ENCODE measurements at regions not wholly inside any gene's neighbourhood (a gene's known extent, or its start where the extent isn't known, plus 50 kb on each side); places are given as distances from the start of the nearest gene placed in this dataset.

- Histone ChIP-seq H3K4me3 (ENCODE audit: low read depth, low read length) (no peak overlapping the region), H3K36me3 (ENCODE audit: control insufficient read depth, insufficient read depth, low read length) (no peaks in the 10 kb centered on the region), H3K27me3 (ENCODE audit: control insufficient read depth, insufficient read depth, low read length) (no peaks in the 10 kb centered on the region)
- TF ChIP-seq CTCF (IDR thresholded peaks at IDR 0.05; ENCODE audit: insufficient read depth, low read depth, low read length) = no peak
- DNase-seq (ENCODE audit: low read depth) = no peak
- ChIA-PET POLR2A (no interaction called here), CTCF (interaction anchor here (0.9 kb wide), 1 partner anchor 12 kb away, joined by 3 read pairs; no protein-coding TSS in a partner anchor)
Measured at GRCh38 chr11:27816197-27816596, 115.9 kb upstream of the BDNF start.

- ChIA-PET CTCF (interaction anchor here (1.6 to 1.7 kb wide), 2 partner anchors 10 to 16 kb away, joined by 3 to 4 read pairs; no protein-coding TSS in a partner anchor), POLR2A (no interaction called here)
- no peak overlapping the region for H3K4me3 ChIP-seq (ENCODE audit: low read depth, low read length)
- no peak for DNase-seq (ENCODE audit: low read depth)
- H3K36me3 ChIP-seq (ENCODE audit: control insufficient read depth, insufficient read depth, low read length) = no peaks in the 10 kb centered on the region
- no peaks in the 10 kb centered on the region for H3K27me3 ChIP-seq (ENCODE audit: control insufficient read depth, insufficient read depth, low read length)
- TF ChIP-seq CTCF (IDR thresholded peaks at IDR 0.05; ENCODE audit: insufficient read depth, low read depth, low read length) = no peak
Measured at GRCh38 chr11:27812341-27812740, 112.1 kb upstream of the BDNF start.

- POLR2A ChIA-PET = interaction anchor here (0.5 to 1.0 kb wide), 2 partner anchors 10 to 89 kb away, joined by 3 to 4 read pairs; no protein-coding TSS in a partner anchor
- peak; percentile 39 for DNase-seq (ENCODE audit: low read depth)
- H3K36me3 ChIP-seq (ENCODE audit: control insufficient read depth, insufficient read depth, low read length) = no peaks in the 10 kb centered on the region
- H3K4me3 ChIP-seq (ENCODE audit: low read depth, low read length) = no peak overlapping the region
- no peak for TF ChIP-seq CTCF (IDR thresholded peaks at IDR 0.05; ENCODE audit: insufficient read depth, low read depth, low read length)
- H3K27me3 ChIP-seq (ENCODE audit: control insufficient read depth, insufficient read depth, low read length) = no peaks in the 10 kb centered on the region
- CTCF ChIA-PET = no interaction called here
Measured at GRCh38 chr11:27807596-27807995, 107.3 kb upstream of the BDNF start.

- Histone ChIP-seq H3K27me3 (ENCODE audit: control insufficient read depth, insufficient read depth, low read length) (no peaks in the 10 kb centered on the region), H3K4me3 (ENCODE audit: low read depth, low read length) (no peak overlapping the region), H3K36me3 (ENCODE audit: control insufficient read depth, insufficient read depth, low read length) (no peaks in the 10 kb centered on the region)
- TF ChIP-seq CTCF (IDR thresholded peaks at IDR 0.05; ENCODE audit: insufficient read depth, low read depth, low read length) = no peak
- POLR2A ChIA-PET = no interaction called here
- DNase-seq (ENCODE audit: low read depth) = no peak
- CTCF ChIA-PET = no interaction called here
Measured at GRCh38 chr11:27806122-27806521, 105.9 kb upstream of the BDNF start.

GRCh38 chr11:27795955-27796861, 96.0 kb upstream of the BDNF start:
- H3K27me3 ChIP-seq (ENCODE audit: control insufficient read depth, insufficient read depth, low read length) = no peaks in the 10 kb centered on the region
- ChIA-PET POLR2A (no interaction called here), CTCF (interaction anchor here (0.8 to 1.4 kb wide), 3 partner anchors 16 to 878 kb away, joined by 3 read pairs; no protein-coding TSS in a partner anchor)
- no peak overlapping the region for H3K4me3 ChIP-seq (ENCODE audit: low read depth, low read length)
- no peak for TF ChIP-seq CTCF (IDR thresholded peaks at IDR 0.05; ENCODE audit: insufficient read depth, low read depth, low read length)
- no peak for DNase-seq (ENCODE audit: low read depth)
- no peaks in the 10 kb centered on the region for H3K36me3 ChIP-seq (ENCODE audit: control insufficient read depth, insufficient read depth, low read length)

Data from BJ (cell line).